ENCODE measurements at regions not wholly inside any gene's neighbourhood (a gene's known extent, or its start where the extent isn't known, plus 50 kb on each side); places are given as distances from the start of the nearest gene placed in this dataset.

DNA sequence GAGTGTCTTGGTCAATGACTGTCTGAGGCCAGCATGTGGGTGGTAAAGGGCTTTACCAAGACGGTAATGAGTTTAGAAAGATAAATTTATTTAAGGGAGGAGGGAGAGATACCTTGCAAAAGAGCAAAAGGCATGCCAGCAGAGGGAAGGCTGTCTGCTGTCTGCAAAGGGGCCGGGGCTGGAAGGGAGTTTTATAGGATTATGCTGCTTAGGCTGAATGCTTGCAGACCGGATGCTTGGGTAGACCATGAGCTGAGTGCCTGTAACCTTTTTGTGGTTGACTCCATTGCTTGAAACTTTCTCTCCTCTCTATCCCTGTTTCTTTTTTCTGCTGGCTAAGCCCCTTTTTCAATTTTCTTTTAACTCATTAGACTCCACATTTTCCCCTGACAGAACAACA, 1543.0 kb downstream of the OTOL1 start:
- no peak for TF ChIP-seq USF1 (IDR thresholded peaks at IDR 0.05)
- TF ChIP-seq EP300 (IDR thresholded peaks at IDR 0.05; ENCODE audit: borderline replicate concordance) = no peak
- TF ChIP-seq NFIC (IDR thresholded peaks at IDR 0.05) = no peak

GRCh38 chr3:163043074-163043473, 1546.5 kb downstream of the OTOL1 start:
- peak; percentile 53 for TF ChIP-seq RAD21 (IDR thresholded peaks at IDR 0.05; ENCODE audit: low read depth)
- TF ChIP-seq CREB1 (IDR thresholded peaks at IDR 0.05; ENCODE audit: low read depth) = no peak

DNA sequence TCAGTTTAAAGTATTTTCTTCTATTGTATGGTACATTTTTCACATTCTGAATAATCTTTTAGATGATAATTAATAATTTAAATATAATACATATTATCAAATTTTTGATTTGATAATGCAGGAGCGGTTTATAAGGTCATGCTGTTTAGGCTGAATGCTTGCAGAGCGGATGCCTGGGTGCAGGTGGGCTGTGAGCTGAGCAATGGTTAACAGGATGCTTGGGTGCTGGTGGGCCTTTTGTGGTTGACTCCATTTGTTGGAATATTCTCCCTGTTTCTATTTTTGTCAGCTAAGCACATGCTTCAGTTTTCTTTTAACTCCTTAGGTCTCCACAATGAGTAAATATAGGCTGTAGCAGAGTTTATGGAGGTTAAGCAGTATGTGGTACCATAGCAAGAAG, 1549.3 kb downstream of the OTOL1 start:
- TF ChIP-seq YY1 (IDR thresholded peaks at IDR 0.05; ENCODE audit: low read depth) = no peak

DNA sequence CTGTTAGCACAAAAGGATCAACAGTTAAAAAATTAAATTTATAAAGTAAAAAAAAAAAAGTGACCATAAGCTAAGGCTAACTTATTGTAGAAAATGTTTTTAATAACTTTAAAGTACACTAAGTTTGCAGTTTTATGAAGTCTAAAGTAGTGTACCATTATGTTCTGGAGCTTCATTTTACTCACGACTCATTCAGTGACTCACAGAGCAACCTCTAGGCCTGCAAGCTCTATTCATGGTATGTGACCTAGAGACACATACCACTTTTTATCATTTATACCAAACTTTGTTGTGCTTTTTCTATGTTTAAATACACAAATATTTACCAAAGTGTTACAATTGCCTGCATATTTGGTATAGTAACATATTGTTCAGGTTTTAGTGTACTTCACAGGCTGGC, 1552.3 kb downstream of the OTOL1 start:
- TF ChIP-seq USF1 (IDR thresholded peaks at IDR 0.05) = no peak
- no peak for TF ChIP-seq RAD21 (IDR thresholded peaks at IDR 0.05; ENCODE audit: low read depth)
- TF ChIP-seq EGR1 (IDR thresholded peaks at IDR 0.05) = no peak
- no peak for TF ChIP-seq FOXM1 (IDR thresholded peaks at IDR 0.05; ENCODE audit: borderline replicate concordance, low read depth)
- no peak for TF ChIP-seq TEAD4 (IDR thresholded peaks at IDR 0.05)
- no peak for TF ChIP-seq CREB1 (IDR thresholded peaks at IDR 0.05; ENCODE audit: low read depth)
- no peak for TF ChIP-seq EP300 (IDR thresholded peaks at IDR 0.05; ENCODE audit: borderline replicate concordance)
- TF ChIP-seq CEBPB (IDR thresholded peaks at IDR 0.05) = no peak
- no peak for TF ChIP-seq TCF12 (IDR thresholded peaks at IDR 0.05; ENCODE audit: low read depth)
- TF ChIP-seq, protein P1, sequence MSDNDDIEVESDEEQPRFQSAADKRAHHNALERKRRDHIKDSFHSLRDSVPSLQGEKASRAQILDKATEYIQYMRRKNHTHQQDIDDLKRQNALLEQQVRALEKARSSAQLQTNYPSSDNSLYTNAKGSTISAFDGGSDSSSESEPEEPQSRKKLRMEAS (IDR thresholded peaks at IDR 0.05) = no peak
- TF ChIP-seq REST (IDR thresholded peaks at IDR 0.05; ENCODE audit: low read depth) = no peak
- no peak for TF ChIP-seq TAF1 (IDR thresholded peaks at IDR 0.05; ENCODE audit: low read depth)

- peak; percentile 67 for TF ChIP-seq RAD21 (IDR thresholded peaks at IDR 0.05; ENCODE audit: low read depth)
- no peak for TF ChIP-seq ZBTB7A (IDR thresholded peaks at IDR 0.05; ENCODE audit: low read depth)
Measured at GRCh38 chr3:163056874-163057497, 1560.4 kb downstream of the OTOL1 start.

- no peak for TF ChIP-seq YY1 (IDR thresholded peaks at IDR 0.05; ENCODE audit: low read depth)
- no peak for TF ChIP-seq TAF1 (IDR thresholded peaks at IDR 0.05; ENCODE audit: low read depth)
- TF ChIP-seq EP300 (IDR thresholded peaks at IDR 0.05; ENCODE audit: borderline replicate concordance) = no peak
- no peak for TF ChIP-seq EGR1 (IDR thresholded peaks at IDR 0.05)
- TF ChIP-seq FOXM1 (IDR thresholded peaks at IDR 0.05; ENCODE audit: borderline replicate concordance, low read depth) = no peak
- TF ChIP-seq NFIC (IDR thresholded peaks at IDR 0.05) = no peak
- no peak for TF ChIP-seq ZBTB7A (IDR thresholded peaks at IDR 0.05; ENCODE audit: low read depth)
Measured at GRCh38 chr3:163058031-163058854, 1561.6 kb downstream of the OTOL1 start.

DNA sequence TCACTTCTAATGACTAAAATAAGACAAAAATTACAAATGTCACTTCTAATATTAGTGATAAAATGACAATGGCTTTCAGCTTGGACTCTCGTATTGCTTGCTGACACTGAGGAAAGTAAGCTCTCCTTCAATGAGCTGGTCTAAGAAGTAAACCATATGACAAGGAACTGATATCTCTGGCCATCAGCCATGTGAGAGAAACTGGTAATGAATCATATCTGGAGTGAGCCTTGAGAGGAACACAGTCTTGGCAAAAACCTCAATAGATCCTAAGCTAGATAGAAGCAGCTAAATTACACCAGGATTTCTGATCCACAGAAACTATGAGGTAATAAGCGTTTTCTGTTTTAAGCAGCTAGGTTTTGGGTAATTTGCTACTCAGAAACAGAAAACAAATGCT, 1575.1 kb downstream of the OTOL1 start:
- no peak for TF ChIP-seq CEBPB (IDR thresholded peaks at IDR 0.05)
- TF ChIP-seq, protein P1 (IDR thresholded peaks at IDR 0.05) = no peak
- TF ChIP-seq CREB1 (IDR thresholded peaks at IDR 0.05; ENCODE audit: low read depth) = no peak
- no peak for TF ChIP-seq YY1 (IDR thresholded peaks at IDR 0.05; ENCODE audit: low read depth)
- no peak for TF ChIP-seq USF1 (IDR thresholded peaks at IDR 0.05)
- no peak for TF ChIP-seq ZBTB7A (IDR thresholded peaks at IDR 0.05; ENCODE audit: low read depth)
- TF ChIP-seq NFIC (IDR thresholded peaks at IDR 0.05) = no peak
- no peak for TF ChIP-seq FOXM1 (IDR thresholded peaks at IDR 0.05; ENCODE audit: borderline replicate concordance, low read depth)
- TF ChIP-seq RAD21 (IDR thresholded peaks at IDR 0.05; ENCODE audit: low read depth) = no peak
- no peak for TF ChIP-seq TCF12 (IDR thresholded peaks at IDR 0.05; ENCODE audit: low read depth)
- TF ChIP-seq REST (IDR thresholded peaks at IDR 0.05; ENCODE audit: low read depth) = no peak
- TF ChIP-seq EP300 (IDR thresholded peaks at IDR 0.05; ENCODE audit: borderline replicate concordance) = no peak
- TF ChIP-seq TEAD4 (IDR thresholded peaks at IDR 0.05) = no peak
- TF ChIP-seq EGR1 (IDR thresholded peaks at IDR 0.05) = no peak
- no peak for TF ChIP-seq TAF1 (IDR thresholded peaks at IDR 0.05; ENCODE audit: low read depth)
